Lower leg skin (tissue), 3 donors: ENCODE measurements at regions not wholly inside any gene's neighbourhood (a gene's known extent, or its start where the extent isn't known, plus 50 kb on each side); places are given as distances from the start of the nearest gene placed in this dataset.

Experiments
- CTCF ChIP-seq, 3 donors: fragments of 450-650 bp; IDR thresholded peaks; one replicate each; pipeline ENCODE4 v1.5.1; 2016; ENCODE audit warnings: antibody characterized with exemption in 3 of 3, mild to moderate bottlenecking in 3 of 3, moderate library complexity in 2 of 3
- POLR2A ChIP-seq, 2 donors: fragments of 450-650 bp; IDR thresholded peaks; one replicate each; pipeline ENCODE4 v1.6.1; 2016 to 2017; ENCODE audit warnings: antibody characterized with exemption in 2 of 2, mild to moderate bottlenecking in 1 of 2, moderate library complexity in 1 of 2

GRCh38 chr2:183533021-183533420 lies 408.8 kb downstream of the NUP35 start:
- TF ChIP-seq CTCF (IDR thresholded peaks at IDR 0.05) (no peak), POLR2A (IDR thresholded peaks at IDR 0.05) (no peak)
